ENCODE measurements at regions not wholly inside any gene's neighbourhood (a gene's known extent, or its start where the extent isn't known, plus 50 kb on each side); places are given as distances from the start of the nearest gene placed in this dataset.

DNA sequence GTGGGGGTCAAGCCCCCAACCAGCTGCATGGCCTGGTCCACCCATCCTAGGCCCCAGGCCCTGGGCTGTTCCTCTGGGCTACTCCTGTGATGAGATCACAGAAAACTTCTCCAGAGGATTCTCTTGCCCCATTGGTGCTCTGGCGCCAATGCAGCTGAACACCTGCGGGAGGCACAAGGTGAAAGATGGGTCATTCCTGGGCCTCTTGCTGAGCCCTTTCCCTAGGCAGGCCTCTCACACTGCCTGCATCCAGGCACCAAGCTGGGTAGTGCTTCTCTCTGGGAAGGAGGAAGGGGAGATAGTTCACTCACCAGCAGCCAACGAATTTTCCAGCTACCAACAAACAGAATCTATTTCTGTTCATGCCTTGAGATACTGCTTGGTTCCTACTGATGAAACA is 142.1 kb downstream of the PXDC1 start:
- 90 to 92% methylated on average over 3 of the region's 3 CpGs for WGBS, 2 donors
- H3K27ac ChIP-seq, result no peak overlapping the region
- DNase-seq (no peak), ATAC-seq (no peak)
- H3K27me3 ChIP-seq, result no peaks in the 10 kb centered on the region
- no peaks in the 10 kb centered on the region for H3K9me3 ChIP-seq
- H3K4me1 ChIP-seq, result no peaks in the 10 kb centered on the region
- no peak overlapping the region for H3K4me3 ChIP-seq
- intact Hi-C loops (cut with DNase I), result no loop called here
- no peaks in the 10 kb centered on the region for H3K36me3 ChIP-seq (replicated peaks in 1 of 2; ENCODE audit: insufficient read depth in 1 of 2, low read depth in 2 of 2)
- TF ChIP-seq, protein P1, sequence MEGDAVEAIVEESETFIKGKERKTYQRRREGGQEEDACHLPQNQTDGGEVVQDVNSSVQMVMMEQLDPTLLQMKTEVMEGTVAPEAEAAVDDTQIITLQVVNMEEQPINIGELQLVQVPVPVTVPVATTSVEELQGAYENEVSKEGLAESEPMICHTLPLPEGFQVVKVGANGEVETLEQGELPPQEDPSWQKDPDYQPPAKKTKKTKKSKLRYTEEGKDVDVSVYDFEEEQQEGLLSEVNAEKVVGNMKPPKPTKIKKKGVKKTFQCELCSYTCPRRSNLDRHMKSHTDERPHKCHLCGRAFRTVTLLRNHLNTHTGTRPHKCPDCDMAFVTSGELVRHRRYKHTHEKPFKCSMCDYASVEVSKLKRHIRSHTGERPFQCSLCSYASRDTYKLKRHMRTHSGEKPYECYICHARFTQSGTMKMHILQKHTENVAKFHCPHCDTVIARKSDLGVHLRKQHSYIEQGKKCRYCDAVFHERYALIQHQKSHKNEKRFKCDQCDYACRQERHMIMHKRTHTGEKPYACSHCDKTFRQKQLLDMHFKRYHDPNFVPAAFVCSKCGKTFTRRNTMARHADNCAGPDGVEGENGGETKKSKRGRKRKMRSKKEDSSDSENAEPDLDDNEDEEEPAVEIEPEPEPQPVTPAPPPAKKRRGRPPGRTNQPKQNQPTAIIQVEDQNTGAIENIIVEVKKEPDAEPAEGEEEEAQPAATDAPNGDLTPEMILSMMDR (IDR thresholded peaks at IDR 0.05), result no peak
- TF ChIP-seq POLR2A (IDR thresholded peaks at IDR 0.05), result no peak

DNA sequence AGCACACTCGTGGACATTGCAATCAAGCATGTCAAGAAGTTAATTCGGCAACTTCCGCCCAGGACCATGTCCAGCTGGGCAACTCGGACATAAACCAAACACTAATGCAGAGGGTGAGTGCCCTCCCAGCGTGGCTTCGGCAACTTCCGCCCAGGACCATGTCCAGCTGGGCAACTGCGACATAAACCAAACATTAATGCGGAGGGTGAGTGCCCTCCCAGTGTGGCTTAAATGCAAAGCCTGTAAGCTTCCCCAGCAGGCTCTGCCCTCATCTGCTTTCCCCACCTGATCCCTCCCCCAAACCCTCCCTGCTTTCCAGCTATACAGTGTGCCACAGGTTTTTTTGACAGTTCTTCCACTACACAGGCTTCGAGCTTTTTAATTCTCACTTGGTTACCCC is 143.4 kb downstream of the PXDC1 start:
- Histone ChIP-seq H3K4me1 (no peaks in the 10 kb centered on the region), H3K27ac (no peak overlapping the region), H3K9me3 (no peaks in the 10 kb centered on the region), H3K4me3 (no peak overlapping the region), H3K36me3 (replicated peaks in 1 of 2; ENCODE audit: insufficient read depth in 1 of 2, low read depth in 2 of 2) (no peaks in the 10 kb centered on the region), H3K27me3 (no peaks in the 10 kb centered on the region)
- no peak for TF ChIP-seq POLR2A (IDR thresholded peaks at IDR 0.05)
- ATAC-seq (no peak), DNase-seq (no peak)
- intact Hi-C loops (cut with DNase I), result no loop called here
- 84 to 85% methylated on average over 10 of the region's 10 CpGs for WGBS, 2 donors

DNA sequence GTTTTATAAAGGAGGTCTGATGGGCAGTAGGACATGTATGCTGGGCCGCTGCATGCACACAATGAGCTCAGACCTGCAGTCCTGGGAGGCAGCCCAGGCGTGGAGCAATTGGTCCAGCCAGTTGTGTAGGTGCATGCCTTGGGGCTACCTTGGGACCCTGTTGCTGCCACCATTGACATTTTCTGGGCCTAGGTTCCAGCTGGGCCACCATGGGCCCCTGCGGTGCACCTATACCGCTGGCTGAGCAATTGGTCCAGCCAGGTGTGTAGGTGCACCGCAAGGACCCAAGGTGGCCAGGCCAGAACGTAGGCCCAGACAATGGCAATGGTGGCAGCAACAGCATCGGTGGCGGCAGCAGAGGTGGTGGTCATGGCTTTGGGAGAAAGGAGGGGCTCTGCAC is 143.9 kb downstream of the PXDC1 start:
- Histone ChIP-seq H3K9me3 (no peaks in the 10 kb centered on the region), H3K4me1 (no peaks in the 10 kb centered on the region), H3K4me3 (no peak overlapping the region), H3K36me3 (replicated peaks in 1 of 2; ENCODE audit: insufficient read depth in 1 of 2, low read depth in 2 of 2) (no peaks in the 10 kb centered on the region), H3K27me3 (no peaks in the 10 kb centered on the region), H3K27ac (no peak overlapping the region)
- DNase-seq, result no peak
- WGBS, 2 donors, result 94 to 97% methylated on average over 8 of the region's 8 CpGs
- intact Hi-C loops (cut with DNase I), result no loop called here
- no peak for ATAC-seq
- TF ChIP-seq POLR2A (IDR thresholded peaks at IDR 0.05), result no peak
- TF ChIP-seq, protein P1 (IDR thresholded peaks at IDR 0.05), result no peak

DNA sequence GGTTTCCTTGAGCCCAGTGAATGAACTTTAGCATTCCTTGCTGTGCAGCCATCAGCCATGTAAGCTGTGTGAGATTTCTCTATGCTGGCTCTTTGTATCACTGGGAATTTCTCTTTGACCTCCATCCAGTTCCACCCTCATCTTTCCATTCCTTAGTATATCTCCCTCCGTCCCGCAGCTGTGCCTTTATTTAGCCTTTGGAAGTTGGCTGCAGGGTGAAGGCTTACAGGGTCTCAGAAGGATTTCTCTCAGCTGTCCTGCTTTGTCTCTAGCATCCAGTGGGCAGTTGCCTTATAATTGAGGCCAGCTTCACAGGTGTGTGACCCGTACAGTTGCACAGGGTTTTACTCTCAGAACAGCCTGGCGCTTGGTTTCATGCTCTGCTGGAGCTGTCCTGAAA is 144.3 kb downstream of the PXDC1 start:
- Histone ChIP-seq H3K27me3 (no peaks in the 10 kb centered on the region), H3K4me1 (no peaks in the 10 kb centered on the region), H3K27ac (no peak overlapping the region), H3K4me3 (no peak overlapping the region), H3K36me3 (replicated peaks in 1 of 2; ENCODE audit: insufficient read depth in 1 of 2, low read depth in 2 of 2) (no peaks in the 10 kb centered on the region), H3K9me3 (no peaks in the 10 kb centered on the region)
- DNase-seq, result no peak
- no peak for ATAC-seq
- TF ChIP-seq POLR2A (IDR thresholded peaks at IDR 0.05), result no peak
- TF ChIP-seq, protein P1 (IDR thresholded peaks at IDR 0.05), result no peak
- intact Hi-C loops (cut with DNase I), result no loop called here
- 94 to 98% methylated on average over 4 of the region's 4 CpGs for WGBS, 2 donors

DNA sequence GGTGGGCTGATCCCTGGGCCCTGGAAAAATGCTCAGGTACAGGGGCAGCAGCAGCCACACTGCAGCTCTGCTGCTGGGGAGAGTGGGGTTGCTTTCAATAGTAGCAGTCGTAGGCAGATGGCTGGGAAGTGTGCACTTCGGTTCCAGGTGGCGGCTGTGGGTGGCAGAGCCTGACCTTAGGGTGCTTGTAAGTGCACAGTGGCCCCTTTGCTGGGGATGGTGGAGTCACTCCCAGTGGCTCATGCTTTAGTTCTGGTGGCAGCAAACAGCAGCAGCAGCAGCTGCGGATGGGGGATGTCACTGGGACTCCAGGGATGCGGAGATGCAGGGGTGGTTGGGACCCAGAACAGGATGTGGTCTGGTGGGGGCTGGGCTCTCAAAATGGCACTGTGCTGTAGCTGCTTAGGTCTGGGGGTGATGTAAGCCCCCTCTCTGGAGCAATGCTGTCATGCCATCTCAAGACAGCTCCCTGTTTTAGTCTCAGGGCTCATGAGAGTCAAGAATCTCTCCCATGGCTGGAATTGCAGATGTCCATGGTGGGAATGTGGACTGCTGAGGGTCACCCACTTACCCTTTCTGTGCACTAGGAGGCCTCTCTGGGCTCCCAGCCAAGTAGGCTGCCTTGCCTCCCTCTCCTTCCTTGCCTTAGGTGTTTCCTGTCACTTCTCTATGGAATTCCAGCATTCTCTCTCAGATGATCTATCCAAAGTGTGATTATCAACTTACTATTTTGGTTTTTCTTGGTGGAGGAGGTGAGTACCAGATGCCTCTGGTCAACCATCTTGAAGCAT is 146.7 kb upstream of the SLC22A23 start:
- H3K9me3 ChIP-seq, result no peaks in the 10 kb centered on the region
- TF ChIP-seq, protein P1 (IDR thresholded peaks at IDR 0.05), result no peak
- H3K4me3 ChIP-seq, result no peak overlapping the region
- ATAC-seq (no peak), DNase-seq (no peak)
- H3K27me3 ChIP-seq, result no peaks in the 10 kb centered on the region
- no peaks in the 10 kb centered on the region for H3K36me3 ChIP-seq (replicated peaks in 1 of 2; ENCODE audit: insufficient read depth in 1 of 2, low read depth in 2 of 2)
- WGBS, 2 donors, result 90 to 91% methylated on average over 3 to 5 of the region's 5 CpGs
- H3K4me1 ChIP-seq, result no peaks in the 10 kb centered on the region
- no peak overlapping the region for H3K27ac ChIP-seq
- intact Hi-C loops (cut with DNase I), result no loop called here
